Left cardiac atrium (tissue), 4 donors: ENCODE measurements at regions not wholly inside any gene's neighbourhood (a gene's known extent, or its start where the extent isn't known, plus 50 kb on each side); places are given as distances from the start of the nearest gene placed in this dataset.

ENCODE experiments used
- ATAC-seq, 2 donors: fragments of 200-7000 bp; cut with Tn5 transposase; one replicate each; pipeline ENCODE4 v1.9.1; 2020; ENCODE audit warnings: mild to moderate bottlenecking in 2 of 2, moderate library complexity in 2 of 2
- DNase-seq: peaks from one replicate; pipeline ENCODE4 v3.0.0-alpha.2; 2020
- intact Hi-C, 2 donors: fragments of 100-400 bp; cut with DNase I; formaldehyde crosslinking; loops; one replicate each; pipeline versions ENCODE4 v1.14.1 to v1.15.1; 2022 to 2023
- donor health status: DM: no; HTN: yes; CAD: no.
- donor health status: DM: no; HTN: yes; CAD: no; lungs with severe emphysema.
- donor health status: DM: yes; HTN: yes; CAD: no.
- donor health status: Dilated cardiomyopathy.

DNA sequence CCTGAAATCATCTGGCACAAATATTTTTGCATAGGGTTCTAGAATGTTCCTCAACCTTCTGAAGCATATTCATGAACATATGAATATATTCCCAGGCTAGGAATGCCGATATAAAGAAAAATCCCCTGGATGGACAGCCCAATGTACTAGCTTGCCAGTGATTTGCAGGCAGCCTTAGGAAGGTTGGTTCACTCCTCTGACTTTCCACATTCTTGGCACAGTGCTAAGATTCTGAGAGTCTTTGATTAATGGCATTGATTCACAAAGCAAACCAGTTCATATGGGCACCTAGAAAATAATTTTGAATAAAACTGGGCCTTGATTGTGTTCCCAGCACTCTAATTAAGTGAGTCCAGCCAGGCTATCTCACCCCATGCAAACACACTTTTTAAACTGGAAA lies 56.9 kb upstream of the ENPP4 start:
- DNase-seq (no peak), ATAC-seq (peak in 1 of 2 donors; percentile 67)
- intact Hi-C loops, result no loop called here

DNA sequence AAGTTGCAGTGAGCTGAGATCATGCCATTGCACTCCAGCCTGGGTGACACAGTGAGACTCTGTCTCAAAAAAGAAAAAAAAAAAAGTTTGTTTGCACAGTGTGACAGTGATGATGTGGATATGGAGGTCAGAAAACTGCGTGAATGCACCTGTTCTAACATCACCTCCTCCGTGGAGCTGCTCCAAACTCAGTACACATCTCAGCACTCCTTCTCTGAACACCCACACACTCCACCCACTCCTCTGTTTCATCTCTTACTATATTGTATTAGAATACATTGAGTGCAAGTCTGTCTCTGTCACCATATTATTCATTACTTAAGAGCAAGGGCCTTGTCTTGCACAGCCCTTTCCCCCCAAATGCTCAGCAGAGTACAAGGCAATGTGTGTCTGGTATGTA lies 51.5 kb upstream of the ENPP4 start:
- no peak for ATAC-seq
- DNase-seq, result no peak
- intact Hi-C loops, result no loop called here

DNA sequence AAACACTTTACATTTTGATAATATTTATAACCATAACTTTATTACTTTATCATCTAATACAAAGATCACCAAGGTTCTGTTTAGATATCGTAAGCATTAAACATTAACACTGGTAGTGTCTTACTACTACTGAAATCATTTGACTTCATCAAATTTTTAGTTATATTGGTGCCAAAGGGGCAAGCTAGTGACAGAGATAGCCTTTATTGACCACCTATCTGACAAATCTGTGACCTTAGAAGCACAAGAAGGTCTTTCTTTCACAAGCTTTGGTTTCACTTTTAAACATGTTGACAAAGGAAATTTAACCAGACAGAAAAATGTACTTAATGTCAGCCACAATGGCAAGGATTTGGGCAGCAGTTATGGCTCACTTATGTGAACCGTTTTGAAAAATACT lies 50.7 kb upstream of the ENPP4 start:
- ATAC-seq (no peak), DNase-seq (no peak)
- intact Hi-C loops, result no loop called here
